ENCODE measurements at regions not wholly inside any gene's neighbourhood (a gene's known extent, or its start where the extent isn't known, plus 50 kb on each side); places are given as distances from the start of the nearest gene placed in this dataset.

- TF ChIP-seq POLR2A (IDR thresholded peaks at IDR 0.05; ENCODE audit: borderline replicate concordance, extremely low read depth, insufficient read depth, insufficient read length) (no peak), CTCF (IDR thresholded peaks at IDR 0.05 in 2 of 3, conservative IDR thresholded peaks at IDR 0.05 in 1 of 3; ENCODE audit: borderline replicate concordance in 1 of 3, insufficient read depth in 1 of 3, low read depth in 2 of 3, low read length in 2 of 3) (peak in 1 of 3 experiments; percentile 30; a peak in 2 of 6 replicates), SIN3A (IDR thresholded peaks at IDR 0.05; ENCODE audit: low read depth) (no peak), ATF3 (IDR thresholded peaks at IDR 0.05) (no peak), EZH2 (IDR thresholded peaks at IDR 0.05) (no peak)
Measured at GRCh38 chr12:105427883-105428282, 97.4 kb downstream of the C12orf75 start.
